GM21529 (cell line): ENCODE measurements at regions not wholly inside any gene's neighbourhood (a gene's known extent, or its start where the extent isn't known, plus 50 kb on each side); places are given as distances from the start of the nearest gene placed in this dataset.

Source experiments
- ATAC-seq: cut with Tn5 transposase; IDR thresholded peaks from one replicate; pipeline ENCODE4 v1.9.1; 2021; ENCODE audit not compliant: unreplicated experiment

DNA sequence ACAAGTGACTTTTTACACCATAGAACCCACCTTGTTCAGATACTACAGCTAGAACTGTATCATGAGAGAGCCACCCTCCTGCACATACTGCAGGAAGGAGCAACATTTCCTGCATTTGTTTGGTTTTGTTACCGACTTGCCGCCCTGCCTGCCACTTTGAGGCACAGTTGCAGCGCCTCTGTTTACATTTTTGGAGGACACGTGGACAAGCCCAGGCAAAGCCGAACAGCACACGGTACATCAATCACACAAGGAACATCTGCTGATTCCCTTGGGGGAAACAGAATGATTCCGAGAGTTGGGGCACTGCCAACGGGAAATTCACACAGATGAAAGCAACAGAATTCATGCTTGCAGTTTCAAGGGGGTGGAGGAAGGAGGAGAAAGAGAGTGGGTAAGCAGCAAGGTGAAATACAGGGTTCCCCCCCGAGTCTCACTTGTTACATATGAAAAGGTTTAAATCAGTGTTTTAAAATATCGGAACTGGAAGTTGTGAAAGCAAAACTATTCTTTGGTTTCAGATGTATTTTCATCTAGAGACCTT is 110.7 kb downstream of the BTG1 start:
- peak; percentile 83 for ATAC-seq

DNA sequence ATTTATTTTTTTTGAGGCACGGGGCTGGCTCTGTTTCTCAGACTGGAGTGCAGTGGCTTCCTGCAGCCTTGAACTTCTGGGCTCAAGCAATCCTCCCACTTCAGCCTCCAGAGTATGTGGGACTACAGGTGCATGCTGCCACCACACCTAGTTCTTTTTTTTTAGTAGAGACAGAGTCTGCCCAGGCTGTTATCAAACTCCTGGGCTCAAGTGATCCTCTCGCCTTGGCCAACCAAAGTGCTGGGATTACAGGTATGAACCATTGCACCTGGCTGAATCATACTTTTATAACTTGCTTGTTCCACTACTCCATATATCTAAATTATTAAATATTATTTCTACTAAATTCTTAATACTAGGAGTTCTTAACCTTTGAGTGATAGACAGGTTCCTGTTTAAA is 111.6 kb downstream of the BTG1 start:
- ATAC-seq, result no peak

DNA sequence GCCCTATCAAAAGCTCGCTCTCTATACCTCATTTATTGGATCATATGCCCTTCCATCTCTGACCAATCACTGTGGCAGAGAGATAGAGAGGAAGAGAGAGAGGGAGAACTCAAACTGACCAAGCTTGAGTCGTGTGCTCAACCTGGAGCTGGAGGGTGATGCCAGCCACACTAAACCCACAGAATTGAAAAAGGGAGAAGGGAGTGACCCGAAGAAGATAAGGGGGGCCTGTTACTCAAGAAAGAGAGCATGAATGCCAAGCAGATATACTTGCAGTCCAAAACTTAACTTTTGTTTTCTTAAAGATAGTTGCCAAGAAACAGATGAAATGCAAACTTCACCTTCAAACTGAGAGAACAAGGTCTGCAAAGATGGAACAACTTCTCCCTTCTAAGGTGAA is 112.7 kb downstream of the BTG1 start:
- ATAC-seq, result no peak

DNA sequence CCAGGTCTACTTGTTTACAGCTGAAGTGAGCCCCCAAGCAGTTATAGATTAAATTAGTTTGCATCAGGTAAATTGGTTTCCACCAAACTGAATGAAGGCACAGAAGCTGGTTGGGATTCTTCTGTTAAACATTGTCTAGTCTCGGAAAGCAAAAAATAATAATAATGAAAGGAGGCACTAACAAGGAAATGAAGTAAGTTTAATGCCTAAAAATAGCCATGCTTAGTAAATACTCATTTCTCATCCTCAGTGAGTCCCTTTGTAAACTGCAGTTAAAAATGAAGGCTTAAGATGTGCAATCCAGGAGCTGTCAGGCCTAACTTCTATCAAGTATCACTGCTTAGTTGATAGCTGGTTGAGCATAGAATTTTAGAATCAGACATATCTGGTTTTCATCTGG is 113.5 kb downstream of the BTG1 start:
- ATAC-seq, result no peak

DNA sequence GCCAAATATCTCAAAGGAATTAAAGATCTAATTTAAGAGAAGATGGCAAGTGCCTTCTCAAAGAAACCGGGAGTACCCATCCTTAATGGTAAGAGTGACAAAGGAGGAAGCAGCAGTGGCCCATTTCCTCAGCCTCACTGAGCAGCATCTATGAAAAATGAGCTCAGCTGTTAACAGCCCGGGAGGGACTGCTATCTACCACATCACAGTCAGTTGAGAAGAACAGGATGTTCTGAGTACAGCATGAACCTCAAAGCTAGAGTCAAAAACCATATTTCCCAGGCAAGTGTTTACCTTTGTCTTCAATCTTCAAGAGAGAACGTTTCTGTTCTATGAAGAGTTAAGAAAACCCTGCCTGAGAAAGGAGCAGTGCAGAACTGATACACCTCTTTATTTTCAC is 115.0 kb downstream of the BTG1 start:
- ATAC-seq, result peak; percentile 56

DNA sequence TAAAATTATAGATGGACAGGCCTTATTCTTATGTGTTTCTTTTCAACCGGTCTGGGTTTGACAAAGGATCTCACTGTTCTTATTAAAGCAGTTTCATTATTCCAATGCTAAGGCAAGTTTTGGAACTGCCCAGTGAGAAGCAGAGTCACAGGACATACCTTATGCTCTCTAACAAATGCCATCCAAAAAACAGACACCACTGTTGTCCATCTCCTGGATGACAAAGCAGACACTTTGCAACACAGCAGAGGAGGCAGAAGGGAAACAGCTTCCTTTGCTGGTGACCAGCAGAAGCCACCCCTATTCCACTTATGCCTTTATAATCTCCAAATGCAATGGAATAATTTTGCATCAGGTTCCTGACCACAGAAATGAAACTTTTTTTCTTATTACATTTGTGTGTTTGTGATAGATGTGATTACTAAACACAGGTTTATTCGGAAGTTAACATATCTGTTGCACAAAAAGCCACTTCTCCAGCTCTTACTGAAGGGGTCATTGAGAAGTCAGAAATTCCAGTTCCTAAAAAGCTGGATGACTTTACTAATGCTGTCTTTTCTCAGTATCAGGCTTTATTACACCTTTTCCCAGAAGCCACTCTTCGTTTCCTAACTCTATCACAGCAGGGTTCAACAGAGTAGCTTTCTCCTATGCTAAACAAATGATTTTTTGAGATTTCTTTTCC is 115.6 kb downstream of the BTG1 start:
- no peak for ATAC-seq

DNA sequence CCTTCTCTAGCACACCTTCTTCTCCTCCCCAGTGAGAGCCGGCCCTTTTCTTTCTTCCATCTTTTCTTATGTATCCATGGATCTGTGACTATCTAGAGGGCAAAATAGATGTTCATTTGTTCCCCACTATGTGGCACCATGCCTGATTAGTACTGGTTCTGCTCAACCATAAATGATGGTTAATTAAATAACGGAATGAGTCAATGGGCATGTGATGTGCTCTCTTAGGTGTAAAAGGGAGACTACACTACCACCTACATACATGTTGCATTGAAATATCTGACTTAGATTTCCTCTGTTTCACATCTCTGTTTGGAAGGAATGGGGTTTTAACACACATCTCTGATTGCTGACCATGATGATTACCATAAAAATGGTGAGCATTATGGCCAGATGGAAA is 116.5 kb downstream of the BTG1 start:
- ATAC-seq, result no peak

DNA sequence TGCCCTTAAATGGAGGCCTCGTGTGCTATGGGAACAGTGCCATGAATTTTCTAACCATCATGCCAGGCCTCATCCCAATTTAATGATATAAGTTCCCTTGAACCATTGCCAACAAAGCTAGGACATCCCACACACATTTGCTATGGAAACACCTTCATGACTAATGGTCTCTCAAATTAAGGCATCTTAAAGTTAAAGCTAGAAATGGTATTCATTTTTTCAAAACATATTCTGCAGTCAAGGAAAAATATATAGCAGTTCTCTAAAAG is 117.3 kb downstream of the BTG1 start:
- no peak for ATAC-seq

DNA sequence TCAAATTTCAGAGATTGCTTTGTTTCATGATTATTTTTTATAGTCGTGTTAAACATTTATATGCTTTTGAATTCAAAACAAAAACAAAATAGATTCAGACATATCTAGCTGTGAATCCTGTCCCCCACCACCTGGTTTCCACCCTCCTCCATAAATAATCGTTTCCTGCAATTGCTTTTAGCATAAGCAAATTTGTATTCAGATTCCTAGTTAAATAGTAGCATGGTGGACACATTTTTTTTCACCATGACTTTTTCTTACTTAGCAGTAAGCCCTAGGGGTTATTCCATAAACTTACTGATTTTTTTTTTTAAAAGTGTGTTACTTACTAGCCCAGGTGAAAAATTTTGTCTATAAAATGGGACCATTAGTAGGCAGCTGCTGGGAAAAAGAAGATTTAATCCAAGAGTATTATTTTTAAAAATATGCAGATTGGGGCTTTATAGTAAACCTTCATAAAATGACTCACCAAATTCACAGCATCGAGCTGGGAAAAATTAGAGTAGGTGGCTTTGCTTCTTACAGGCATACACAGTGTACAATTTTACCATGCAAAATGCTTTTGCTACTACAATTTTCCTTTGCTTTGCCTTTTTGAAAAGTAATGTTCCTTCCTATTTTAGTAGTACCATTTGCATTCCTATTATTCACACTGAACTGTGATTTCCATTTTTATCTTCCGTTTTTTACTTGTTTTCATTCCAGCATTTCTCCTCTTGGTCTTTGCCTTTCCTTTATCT is 117.8 kb downstream of the BTG1 start:
- no peak for ATAC-seq

DNA sequence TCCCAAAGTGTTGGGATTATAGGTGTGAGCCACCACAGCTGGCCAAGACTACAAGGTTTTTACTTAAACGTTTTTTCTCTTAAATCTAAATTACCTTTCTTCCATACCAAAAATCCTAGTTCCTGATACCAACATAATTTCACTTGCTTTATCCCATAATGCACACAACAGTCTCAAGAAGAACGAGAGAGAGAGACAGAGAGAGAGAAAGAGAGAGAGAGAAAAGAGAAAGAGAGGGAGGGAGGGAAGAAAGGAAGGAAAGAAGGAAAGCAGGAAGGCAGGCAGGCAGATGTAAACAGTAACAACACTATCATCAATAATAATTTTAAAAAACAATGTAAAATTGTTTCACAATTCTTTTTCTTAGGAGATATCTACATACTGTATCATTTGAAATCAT is 118.4 kb downstream of the BTG1 start:
- ATAC-seq, result no peak

DNA sequence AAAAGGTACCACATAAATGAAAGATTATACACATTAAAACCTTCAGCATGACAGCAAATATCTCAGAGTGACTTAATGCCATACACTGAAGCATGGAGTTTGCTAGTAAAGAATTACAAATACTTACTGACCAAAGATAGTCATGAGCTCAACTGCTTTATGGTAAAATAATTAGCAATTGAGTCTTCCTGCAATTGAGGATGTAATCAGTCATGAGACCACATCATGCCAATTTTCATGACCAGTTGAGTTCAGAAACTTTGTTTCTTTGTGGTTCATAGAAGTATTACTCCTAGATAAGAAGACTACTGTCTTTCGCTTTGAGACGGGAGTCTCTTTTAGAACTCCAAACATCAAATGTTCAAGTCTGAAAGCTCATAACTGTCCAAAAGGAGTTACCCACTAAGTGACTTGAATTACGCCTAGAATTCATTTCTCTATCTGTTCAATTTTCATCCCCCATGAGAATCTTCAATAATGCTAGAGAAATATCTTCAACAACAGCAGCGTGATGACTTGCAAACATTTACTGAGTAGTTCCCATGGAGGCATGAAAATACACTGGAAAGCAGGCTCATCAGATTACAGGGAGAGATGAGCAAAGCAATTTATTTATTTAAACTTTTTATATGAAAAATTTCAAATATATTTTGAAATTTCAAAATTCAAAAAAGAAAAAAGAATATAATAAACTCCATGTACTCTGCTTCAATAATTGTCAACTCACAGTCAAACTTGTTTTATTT is 120.0 kb downstream of the BTG1 start:
- no peak for ATAC-seq

DNA sequence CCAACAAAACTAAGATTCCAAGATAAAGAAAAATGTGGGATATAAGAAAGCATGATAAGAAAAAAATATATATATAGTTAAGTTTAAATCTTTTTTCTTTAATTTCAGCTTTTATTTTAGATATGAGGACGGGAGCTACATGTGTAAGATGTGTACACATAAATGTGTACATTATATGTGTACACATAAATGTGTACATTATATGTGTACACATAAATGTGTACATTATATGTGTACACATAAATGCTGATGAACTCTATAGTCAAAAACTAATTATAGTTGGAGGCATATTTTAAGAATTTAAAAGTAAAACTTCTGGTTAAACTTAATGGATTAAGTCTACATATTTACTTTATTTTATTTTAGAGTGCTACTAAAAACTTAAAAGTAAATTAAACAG is 123.6 kb downstream of the BTG1 start:
- no peak for ATAC-seq

DNA sequence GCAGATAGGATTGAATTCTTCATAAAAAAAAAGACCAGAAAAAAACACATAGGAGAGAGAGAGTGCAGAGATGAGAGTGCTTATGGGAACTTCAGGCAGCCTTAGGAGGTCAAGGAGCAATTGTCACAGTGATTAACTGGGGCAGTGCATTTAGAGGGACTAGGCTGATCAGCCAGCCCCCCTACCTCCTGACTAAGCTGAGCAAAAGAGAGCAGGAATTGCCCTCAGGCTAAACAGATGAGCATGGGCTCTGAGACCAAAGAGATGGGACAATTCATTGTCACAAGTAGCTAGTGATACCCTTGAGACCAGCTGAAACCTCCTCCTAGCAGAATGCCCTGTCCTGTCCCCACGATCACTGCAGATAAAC is 124.0 kb downstream of the BTG1 start:
- no peak for ATAC-seq

DNA sequence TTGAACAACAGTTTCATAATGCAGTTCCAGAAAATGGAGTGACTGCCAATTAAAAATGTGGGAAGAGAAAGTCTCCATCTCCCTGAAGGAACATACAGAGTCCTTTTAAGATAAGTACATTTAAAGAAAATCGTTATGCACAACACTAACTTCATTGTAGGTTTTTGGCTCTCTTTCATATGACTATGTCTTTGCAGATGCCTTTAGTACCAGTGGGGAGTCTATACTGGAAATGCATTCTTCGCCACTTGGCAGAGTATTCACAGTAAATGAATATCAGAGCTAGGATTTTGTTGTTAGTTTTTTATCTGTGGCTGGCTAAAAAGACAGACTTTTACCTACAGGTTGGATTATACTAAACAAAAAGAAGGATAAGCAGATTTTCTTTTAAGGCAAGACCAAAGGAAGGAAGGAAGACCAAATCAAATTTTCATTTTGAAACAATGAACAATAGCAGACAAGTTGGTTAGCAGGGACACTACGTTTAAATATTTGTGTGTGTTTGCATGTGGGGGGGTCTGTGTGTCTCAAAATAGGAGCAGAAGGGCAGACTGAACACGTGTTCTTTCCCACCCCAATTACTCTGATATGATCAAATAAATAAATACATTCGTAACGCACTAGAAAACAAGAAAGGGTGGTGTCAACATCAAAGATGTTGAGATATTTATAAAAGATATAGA is 124.5 kb downstream of the BTG1 start:
- ATAC-seq, result no peak

DNA sequence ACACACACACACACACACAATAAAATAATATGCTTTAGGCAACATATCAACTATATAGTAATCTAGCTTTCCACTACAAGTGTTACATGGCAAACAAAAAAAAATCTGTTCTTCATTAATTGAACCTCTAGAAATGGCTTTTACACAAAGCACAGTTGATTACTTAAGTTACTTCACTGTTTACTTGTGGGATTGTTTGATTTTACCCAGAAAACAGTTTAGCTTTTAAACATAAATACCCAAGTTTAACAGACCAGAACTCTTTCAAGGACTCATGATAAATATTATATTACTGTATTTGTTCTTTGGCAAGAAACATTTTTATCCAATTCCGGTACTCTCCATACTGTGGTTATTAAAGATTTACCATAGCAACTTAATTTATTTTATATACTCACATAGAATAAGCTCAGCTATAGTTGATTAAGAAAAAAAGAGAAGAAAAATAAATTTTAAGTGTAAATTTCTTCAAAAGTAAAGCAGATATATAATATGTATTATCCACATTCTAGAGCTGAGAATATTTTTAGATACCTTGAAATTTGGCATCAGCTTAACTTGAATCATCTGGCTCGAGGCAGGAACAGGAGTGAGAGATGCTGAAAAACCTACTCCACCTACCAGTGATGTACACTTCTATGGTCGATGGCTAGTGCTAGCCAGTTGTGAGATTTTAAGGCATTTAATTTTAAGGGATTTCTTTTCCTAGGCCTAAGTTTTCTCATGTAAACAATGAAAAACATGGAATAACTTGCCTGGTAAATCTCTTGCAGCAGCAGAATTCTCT is 126.0 kb downstream of the BTG1 start:
- no peak for ATAC-seq

DNA sequence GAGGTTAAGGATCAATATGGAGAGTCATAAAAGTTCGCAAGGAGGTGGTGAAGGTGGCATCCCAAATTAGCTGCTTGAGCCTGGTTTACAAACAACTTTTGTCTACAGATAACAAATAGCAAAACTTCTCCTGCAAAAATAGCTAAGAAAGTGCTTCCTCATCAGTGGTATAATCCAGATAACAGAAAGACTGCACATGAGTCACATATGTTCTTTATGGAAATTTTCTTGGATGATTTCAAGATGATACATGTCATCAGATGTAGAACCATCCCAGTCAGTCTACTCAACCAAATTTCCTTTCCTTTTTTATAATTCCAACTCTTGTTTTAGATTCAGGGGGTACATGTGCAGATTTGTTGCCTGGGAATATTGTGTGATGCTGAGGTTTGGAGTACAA is 133.0 kb downstream of the BTG1 start:
- ATAC-seq, result no peak

DNA sequence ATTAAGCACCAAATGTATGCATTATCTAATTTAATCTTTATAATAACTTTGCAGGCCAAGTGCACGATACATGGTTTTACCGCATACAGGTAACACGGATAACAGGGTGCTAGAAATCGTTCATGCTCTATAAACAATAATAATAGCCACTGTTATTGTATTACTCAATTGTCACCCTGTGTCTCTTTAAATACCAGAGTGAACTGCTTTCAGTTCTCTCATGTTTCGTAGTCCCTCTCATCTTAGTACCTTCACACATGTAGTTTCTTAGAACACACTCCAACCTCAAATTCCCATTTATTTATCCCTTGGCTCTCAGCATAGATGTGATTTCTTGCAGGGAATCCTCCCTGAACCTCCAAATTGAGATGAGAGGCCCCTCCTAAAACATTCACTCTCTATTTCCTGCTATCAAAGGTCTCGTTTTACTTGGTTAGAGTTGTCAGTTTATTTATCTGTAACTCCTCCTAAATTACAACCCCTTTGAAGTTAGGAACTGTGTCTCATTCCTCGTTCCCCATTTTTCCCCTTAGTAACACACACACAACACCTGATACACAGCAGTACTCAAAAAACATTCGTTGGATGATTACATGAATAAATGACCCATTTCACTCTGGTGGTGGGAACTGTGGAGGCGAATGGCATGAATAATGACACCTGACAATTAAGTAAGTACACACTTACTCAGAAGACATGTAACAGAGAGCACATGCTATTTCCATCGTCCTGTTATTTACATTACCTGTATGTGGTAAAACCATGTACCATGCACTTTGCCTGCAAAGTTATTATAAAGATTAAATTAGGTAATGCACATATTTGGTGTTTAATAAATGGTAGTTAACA is 134.6 kb downstream of the BTG1 start:
- no peak for ATAC-seq

DNA sequence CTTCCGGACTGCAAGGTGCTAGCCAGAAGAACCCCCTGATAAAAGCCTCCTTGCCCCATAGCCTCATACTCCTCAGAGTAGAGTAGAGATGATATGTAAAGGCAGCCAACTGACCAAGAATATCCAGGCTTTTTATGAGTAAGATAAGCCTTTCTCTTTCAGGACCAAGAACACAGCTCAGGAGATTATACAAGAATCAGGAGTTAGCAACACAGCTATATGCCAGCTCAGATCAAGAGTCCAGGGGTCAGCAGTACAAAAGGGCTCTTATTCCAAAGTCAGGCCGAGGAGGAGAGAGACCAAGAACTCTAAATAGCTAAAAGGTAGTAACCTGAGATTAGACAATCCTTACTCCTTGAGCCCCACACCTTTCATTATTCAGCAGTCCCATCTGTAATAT is 135.3 kb downstream of the BTG1 start:
- ATAC-seq, result no peak

DNA sequence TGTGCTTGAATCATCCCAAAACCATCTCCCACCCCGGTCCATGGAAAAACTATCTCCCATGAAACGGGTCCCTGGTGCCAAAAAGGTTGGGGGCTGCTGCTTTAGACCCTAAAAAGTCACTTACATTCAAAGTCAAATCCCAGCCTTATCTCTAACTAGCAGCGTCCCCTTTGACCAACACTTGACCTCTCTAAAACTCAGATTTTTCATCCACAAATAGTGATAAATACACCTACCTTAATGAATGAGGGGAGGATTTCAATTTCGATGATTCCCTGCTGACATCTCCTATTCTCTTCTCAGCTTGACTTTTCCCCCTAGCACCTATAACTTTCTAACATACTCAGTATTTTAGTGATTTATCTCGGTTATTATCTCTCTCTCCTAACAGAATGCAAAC is 137.3 kb downstream of the BTG1 start:
- ATAC-seq, result no peak

DNA sequence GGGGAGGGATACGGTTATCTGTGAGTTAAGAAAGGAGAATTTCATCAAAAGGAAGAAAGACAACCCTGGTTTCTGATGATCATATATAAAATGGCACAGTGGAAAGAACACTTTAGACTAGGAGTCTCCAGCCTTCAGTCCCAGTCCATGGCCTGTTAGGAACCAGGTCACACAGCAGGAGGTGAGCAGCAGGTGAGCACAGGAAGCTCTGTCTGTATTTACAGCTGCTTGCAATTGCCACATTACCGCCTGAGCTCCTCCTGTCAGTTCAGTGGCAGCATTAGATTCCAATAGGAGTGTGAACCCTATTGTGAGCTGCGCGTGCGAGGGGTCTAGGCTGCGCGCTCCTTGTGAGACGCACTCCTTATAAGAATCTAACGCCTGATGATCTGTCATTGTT is 137.9 kb downstream of the BTG1 start:
- no peak for ATAC-seq
